ENCODE measurements at regions not wholly inside any gene's neighbourhood (a gene's known extent, or its start where the extent isn't known, plus 50 kb on each side); places are given as distances from the start of the nearest gene placed in this dataset.

- Histone ChIP-seq H4K91ac (replicated peaks; ENCODE audit: insufficient read length, low read length) (no peak overlapping the region), H2AK5ac (ENCODE audit: low read depth, low read length) (no peak overlapping the region), H3K23me2 (ENCODE audit: low read depth, low read length) (no peaks in the 10 kb centered on the region), H3K9ac (replicated peaks in 1 of 4; ENCODE audit: extremely low read depth in 1 of 4, low read depth in 3 of 4, low read length in 3 of 4) (no peak overlapping the region), H3K4me2 (ENCODE audit: insufficient read depth in 1 of 2, low read depth in 2 of 2, low read length in 2 of 2) (no peak overlapping the region), H3K27ac (ENCODE audit: low read depth, low read length) (no peak overlapping the region), H2BK15ac (ENCODE audit: low read length) (no peak overlapping the region), H2BK5ac (ENCODE audit: low read depth, low read length) (no peak overlapping the region), H3K27me3 (replicated peaks in 1 of 4; ENCODE audit: control insufficient read depth in 3 of 4, extremely low read depth in 1 of 4, insufficient read depth in 3 of 4, low read length in 3 of 4) (peaks cover 0 to 1% (median 0%) of the 10 kb centered on the region in 4 experiments; a peak in 1 of 7 replicates), H2BK20ac (ENCODE audit: low read length) (no peak overlapping the region), H3K4ac (replicated peaks; ENCODE audit: insufficient read length, low read depth, low read length) (no peak overlapping the region), H2AFZ (ENCODE audit: low read length) (no peak overlapping the region), H2BK12ac (ENCODE audit: low read depth, low read length) (no peak overlapping the region), H4K8ac (ENCODE audit: extremely low read depth, insufficient read depth, low read length) (no peak overlapping the region), H3K36me3 (ENCODE audit: control insufficient read depth in 2 of 4, insufficient read depth in 4 of 4, low read length in 3 of 4) (no peaks in the 10 kb centered on the region), H4K20me1 (replicated peaks in 1 of 2; ENCODE audit: control insufficient read depth in 1 of 2, insufficient read depth in 2 of 2, low read length in 2 of 2) (no peaks in the 10 kb centered on the region), H3K4me1 (replicated peaks in 1 of 4; ENCODE audit: control insufficient read depth in 3 of 4, insufficient read depth in 4 of 4, low read length in 3 of 4) (no peaks in the 10 kb centered on the region; a peak in 1 of 7 replicates), H3K23ac (ENCODE audit: insufficient read length) (no peak overlapping the region), H3K14ac (ENCODE audit: insufficient read length) (no peak overlapping the region), H3K79me1 (ENCODE audit: low read depth, low read length) (no peaks in the 10 kb centered on the region), H3K9me3 (ENCODE audit: insufficient read depth in 2 of 2, low read depth in 1 of 2, low read length in 1 of 2) (no peaks in the 10 kb centered on the region), H4K5ac (ENCODE audit: insufficient read length, low read depth, low read length) (no peak overlapping the region), H3K4me3 (ENCODE audit: extremely low read depth in 1 of 4, insufficient read depth in 2 of 4, low read depth in 3 of 4, low read length in 4 of 4) (no peak overlapping the region), H3K18ac (ENCODE audit: extremely low read depth, low read length) (no peak overlapping the region), H3K79me2 (ENCODE audit: control insufficient read depth in 1 of 2, insufficient read depth in 2 of 2, low read length in 2 of 2) (no peaks in the 10 kb centered on the region), H2BK120ac (replicated peaks; ENCODE audit: low read depth, low read length) (no peak overlapping the region), H3K56ac (replicated peaks; ENCODE audit: insufficient read length, low read depth, low read length) (no peak overlapping the region)
- ChIA-PET POLR2A (ENCODE audit: partially characterized antibody) (no interaction called here), CTCF (ENCODE audit: partially characterized antibody) (no interaction called here)
- 94% methylated on average over 1 of the region's 1 CpG; no CpG with 5 or more reads in 1 of the 2 experiments for WGBS, 2 experiments (ENCODE audit: extremely low coverage in 1 of 2, insufficient coverage in 1 of 2, insufficient read length in 1 of 2, insufficient replicate concordance in 2 of 2, low coverage in 1 of 2, low lambda C conversion rate in 2 of 2, missing lambda C conversion rate in 1 of 2)
- TF ChIP-seq CBX5 (IDR thresholded peaks at IDR 0.05; ENCODE audit: low read depth, low read length) = no peak
- TF ChIP-seq CEBPB (IDR thresholded peaks at IDR 0.05; ENCODE audit: low read depth, low read length) = no peak
- TF ChIP-seq TAF7 (optimal IDR thresholded peaks at IDR 0.05; ENCODE audit: borderline replicate concordance, low read depth, low read length) = no peak
- no peak for TF ChIP-seq POLR2A (IDR thresholded peaks at IDR 0.05; ENCODE audit: control extremely low read depth in 1 of 2, low read depth in 2 of 2, low read length in 2 of 2)
- no peak for TF ChIP-seq CBX8 (IDR thresholded peaks at IDR 0.05; ENCODE audit: borderline replicate concordance, low read depth, low read length)
- no peak for TF ChIP-seq USF2 (IDR thresholded peaks at IDR 0.05; ENCODE audit: low read length)
- DNase-seq (ENCODE audit: low read depth in 1 of 2, low spot score in 2 of 2) (no peak), FAIRE-seq (no peak)
Observed at GRCh38 chr10:36493516-36493880, 631.9 kb upstream of the ANKRD30A start.
